Panc1 (cell line): ENCODE measurements at regions not wholly inside any gene's neighbourhood (a gene's known extent, or its start where the extent isn't known, plus 50 kb on each side); places are given as distances from the start of the nearest gene placed in this dataset.

ENCODE experiments used
- CTCF ChIP-seq: fragments of 450-650 bp; IDR thresholded peaks from 2 replicates; pipeline ENCODE4 v1.5.1; 2017; ENCODE audit warnings: mild to moderate bottlenecking
- REST ChIP-seq, 2 experiments: IDR thresholded peaks; 2 replicates each; pipeline ENCODE4 v1.6.1; 2011 to 2012; ENCODE audit warnings: low read depth in 2 of 2, control low read depth in 1 of 2, low read length in 1 of 2, mild to moderate bottlenecking in 1 of 2, moderate library complexity in 1 of 2; ENCODE audit not compliant: insufficient read depth in 1 of 2

- TF ChIP-seq CTCF (no peak), REST (IDR thresholded peaks at IDR 0.05; ENCODE audit: insufficient read depth in 1 of 2, low read depth in 2 of 2, low read length in 1 of 2) (no peak)
Measured at GRCh38 chr13:84903391-84903790, 895.8 kb downstream of the SLITRK6 start.
